Activated T-cell treated with anti-CD3 and anti-CD28 coated beads for 4 hours (primary cell): ENCODE measurements at regions not wholly inside any gene's neighbourhood (a gene's known extent, or its start where the extent isn't known, plus 50 kb on each side); places are given as distances from the start of the nearest gene placed in this dataset.
"Not testable (repeated sequence)": the region's sequence is repeated elsewhere in the genome, so short reads cannot be mapped to it uniquely, and the experiment has no call there.

Experiments used
- DNase-seq: peaks from one replicate; pipeline ENCODE4 v3.0.0-alpha.2; 2020

DNA sequence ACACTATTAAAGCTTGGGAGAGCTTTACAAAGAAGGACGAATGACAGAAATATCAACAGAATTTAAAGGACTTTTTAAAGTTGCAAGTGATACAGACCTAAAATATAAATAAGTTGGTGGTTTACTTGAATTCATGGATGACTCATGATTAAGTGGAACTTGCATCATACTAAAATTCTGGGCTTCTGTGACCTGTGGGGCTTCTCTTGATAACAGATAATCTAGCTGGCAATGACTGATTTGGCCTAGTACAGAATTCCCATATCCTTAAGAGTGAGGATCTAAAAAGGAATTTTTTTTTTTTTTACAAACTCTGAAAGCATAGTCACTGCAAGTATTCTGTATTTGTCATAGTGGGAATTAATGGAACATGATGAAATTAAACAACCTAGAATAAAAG is 543.7 kb upstream of the SGCD start:
- no peak for DNase-seq

GRCh38 chr5:155783791-155784190 is 543.2 kb upstream of the SGCD start:
- no peak for DNase-seq

- no peak for DNase-seq
Measured at GRCh38 chr5:155786108-155786507, 540.9 kb upstream of the SGCD start.

- no peak for DNase-seq
Measured at GRCh38 chr5:155792873-155793272, 534.1 kb upstream of the SGCD start.

DNA sequence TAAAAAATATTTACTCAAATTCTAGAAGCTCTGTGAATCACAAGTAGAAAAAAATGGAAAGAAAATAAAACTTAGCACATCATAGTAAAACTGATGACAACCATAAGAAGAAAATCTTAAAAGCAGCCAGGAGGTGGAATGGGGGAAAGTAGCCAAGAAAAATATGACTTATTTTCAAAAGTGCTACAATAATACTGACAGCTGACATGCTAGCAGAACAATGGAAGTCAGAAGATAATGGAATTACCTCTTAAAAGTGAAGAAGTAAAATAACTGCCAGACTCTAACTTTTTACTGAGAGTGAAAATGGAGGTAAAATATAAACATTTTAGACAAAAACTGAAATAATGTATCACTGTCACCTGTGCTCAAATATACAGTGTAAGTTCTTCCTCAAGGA is 532.2 kb upstream of the SGCD start:
- DNase-seq = no peak

DNA sequence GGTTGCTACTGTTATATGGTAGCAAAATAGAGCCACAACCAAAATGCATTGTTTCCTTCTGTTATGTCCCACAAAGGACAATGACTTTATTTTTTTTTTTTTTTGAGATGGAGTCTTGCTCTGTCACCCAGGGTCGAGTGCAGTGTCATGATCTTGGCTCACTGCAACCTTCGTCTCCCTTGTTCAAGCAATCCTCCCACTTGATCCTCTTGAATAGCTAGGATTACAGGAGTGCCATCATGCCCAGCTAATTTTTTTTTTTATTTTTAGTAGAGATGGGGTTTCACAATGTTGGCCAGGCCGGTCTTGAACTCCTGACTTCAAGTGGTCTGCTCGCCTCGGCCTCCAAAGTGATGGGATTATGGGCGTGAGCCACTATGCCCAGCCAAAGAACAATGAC is 527.7 kb upstream of the SGCD start:
- no peak for DNase-seq

DNA sequence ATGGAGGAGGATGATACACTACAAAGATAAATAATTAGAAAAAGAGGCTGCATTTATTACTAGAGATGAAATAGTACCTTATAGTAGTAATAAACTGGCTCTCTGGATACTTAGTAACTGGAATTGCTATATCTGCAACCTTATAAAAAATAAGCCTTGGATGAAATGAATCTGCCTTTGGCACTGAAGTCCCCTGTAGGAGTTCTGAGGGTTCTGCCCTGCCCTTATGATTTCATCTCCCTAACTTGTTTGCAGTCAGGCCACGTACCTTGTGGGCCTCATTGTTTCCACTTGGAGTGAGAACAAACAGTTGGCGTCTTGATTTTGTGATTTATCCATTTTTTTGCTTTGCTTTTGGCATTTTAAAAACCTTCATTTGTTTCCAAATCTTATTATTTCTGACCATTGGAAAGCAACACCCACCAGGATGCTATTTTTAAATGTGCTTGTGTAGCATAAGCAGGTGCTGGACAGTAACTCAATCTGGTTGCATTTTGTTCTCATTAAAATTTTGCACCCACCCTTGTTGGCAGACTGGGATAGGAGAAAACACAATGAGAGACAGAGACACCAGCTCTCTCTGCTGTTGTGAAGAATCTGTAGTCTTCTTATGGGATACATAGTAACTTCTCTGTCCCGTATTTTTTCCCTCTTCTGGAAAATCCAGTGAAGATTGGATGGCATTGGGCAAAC is 518.9 kb upstream of the SGCD start:
- DNase-seq = no peak

DNA sequence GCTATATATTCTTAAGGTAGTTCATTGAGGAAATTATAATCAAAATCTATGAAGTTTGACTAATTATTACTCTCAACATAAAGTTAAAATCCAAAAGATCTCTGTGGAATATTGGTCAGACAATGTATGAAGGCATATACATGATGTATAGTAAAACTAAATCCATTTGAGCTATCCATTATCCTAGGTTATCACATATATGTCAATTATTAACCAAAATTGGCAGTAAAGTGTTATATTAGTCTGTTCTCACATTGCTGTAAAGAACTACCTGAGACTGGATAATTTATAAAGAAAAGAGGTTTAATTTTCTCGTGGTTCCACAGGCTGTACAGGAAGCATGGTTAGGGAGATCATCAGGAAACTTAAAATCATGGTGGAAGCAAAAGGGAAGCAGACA is 511.7 kb upstream of the SGCD start:
- no peak for DNase-seq

- no peak for DNase-seq
Measured at GRCh38 chr5:155822177-155822576, 504.8 kb upstream of the SGCD start.

DNA sequence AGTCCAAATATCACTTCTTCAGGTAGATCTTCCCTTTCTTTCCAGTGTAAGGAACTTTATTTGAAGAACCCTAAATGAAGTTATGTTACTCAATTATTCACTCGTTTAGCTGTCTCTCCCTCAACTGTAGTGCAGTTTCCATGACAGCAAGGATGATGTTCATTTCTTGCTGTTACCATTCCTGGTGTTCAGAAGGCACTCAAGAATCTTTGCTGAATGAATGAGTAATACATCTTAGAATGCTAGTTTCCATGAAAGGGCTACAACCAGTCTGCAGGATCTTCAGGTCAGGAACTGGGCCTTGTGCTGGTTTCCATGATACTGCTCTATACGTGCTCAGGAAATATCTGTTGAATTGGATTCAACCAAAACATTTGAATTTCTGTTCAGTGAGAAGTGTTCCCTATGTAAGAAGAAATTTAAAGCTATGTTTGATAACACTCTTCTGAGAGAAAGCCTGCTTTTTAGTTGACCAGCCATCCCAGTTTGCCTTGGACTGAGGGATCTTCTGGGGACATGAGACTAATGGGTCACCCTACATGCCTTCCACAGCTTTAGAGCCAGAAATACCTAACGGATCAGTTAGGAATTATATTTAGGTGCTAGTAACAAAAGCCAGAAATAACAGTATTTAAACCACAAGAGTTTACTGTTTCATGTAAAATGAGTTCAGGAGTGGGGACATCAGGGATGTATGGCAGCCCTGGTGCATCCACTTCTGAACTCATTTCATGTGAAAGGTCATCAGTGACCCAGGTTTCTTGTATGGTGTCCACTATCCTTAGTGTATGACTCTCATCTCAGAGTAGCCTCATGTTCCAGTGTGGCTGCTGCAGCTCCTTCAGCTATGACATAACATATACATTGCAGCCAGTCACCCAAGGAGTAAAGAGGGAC is 500.1 kb upstream of the SGCD start:
- no peak for DNase-seq

DNA sequence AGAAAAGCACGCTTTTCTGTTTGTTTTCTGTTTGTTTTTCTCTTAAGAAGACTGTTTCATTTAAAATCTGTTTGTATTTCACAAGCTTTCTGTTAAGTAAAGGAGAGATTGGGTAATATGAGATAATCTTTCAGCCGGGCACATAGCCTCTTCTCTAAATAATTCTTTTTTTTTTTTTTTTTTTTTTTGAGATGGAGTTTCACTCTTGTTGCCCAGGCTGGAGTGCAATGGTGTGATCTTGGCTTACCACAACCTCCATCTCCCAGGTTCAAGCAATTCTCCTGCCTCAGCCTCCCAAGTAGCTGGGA is 499.5 kb upstream of the SGCD start:
- DNase-seq = not testable (repeated sequence)

DNA sequence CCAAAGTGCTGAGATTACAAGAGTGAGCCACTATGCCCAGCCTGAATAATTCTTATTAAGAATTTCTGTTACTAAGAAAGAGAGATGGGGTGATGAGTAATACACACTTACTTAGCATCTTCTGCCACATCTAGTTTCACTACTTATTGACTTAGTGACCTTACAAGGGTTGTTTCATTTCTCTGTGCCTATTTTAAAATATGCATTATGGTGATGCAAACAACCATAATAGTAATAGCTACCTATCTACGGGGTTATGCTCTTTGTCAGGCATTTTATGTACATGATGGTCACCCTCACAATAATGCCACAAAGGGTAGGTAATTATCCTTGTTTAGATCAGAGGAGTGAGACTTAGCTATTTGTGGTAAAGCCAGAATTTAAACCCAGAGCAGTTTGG is 499.0 kb upstream of the SGCD start:
- no peak for DNase-seq

DNA sequence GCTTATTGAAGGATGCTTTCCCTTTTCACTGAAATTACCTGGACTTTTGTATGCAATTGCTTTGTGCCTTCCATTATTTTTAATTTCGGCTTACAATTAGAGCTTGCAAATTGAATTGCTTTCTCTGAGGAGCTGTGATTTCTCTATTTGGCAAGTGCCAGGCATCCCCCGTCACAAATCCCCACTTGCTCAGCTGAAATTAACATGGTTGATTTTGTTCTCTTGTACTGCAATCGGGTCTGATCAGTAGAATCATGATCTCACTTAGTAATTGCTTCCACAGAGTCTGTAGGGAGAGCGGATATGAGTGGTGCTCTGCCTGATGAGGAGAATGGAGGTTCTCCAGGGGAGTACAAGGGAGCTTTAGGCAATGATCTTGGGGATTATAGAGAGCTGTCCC is 495.5 kb upstream of the SGCD start:
- DNase-seq = no peak

DNA sequence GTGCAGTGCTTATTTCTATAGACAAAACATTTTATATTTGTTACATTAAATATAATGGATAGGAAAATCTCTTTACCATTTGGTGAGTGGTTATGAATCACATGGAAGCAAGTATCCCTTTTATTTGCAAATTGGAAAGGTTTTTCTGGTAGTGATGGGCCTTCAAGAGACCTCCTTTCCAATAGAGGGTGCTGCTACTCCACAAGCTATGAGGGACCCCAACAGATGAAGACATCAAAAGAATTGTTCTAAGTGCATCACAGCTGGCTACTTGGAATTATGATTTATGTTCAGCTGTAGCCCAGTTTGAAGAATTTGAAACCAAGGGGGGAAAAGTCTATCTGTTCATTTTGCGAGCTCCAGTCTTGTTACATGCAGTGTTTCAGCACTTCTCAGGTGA is 493.7 kb upstream of the SGCD start:
- DNase-seq = no peak

DNA sequence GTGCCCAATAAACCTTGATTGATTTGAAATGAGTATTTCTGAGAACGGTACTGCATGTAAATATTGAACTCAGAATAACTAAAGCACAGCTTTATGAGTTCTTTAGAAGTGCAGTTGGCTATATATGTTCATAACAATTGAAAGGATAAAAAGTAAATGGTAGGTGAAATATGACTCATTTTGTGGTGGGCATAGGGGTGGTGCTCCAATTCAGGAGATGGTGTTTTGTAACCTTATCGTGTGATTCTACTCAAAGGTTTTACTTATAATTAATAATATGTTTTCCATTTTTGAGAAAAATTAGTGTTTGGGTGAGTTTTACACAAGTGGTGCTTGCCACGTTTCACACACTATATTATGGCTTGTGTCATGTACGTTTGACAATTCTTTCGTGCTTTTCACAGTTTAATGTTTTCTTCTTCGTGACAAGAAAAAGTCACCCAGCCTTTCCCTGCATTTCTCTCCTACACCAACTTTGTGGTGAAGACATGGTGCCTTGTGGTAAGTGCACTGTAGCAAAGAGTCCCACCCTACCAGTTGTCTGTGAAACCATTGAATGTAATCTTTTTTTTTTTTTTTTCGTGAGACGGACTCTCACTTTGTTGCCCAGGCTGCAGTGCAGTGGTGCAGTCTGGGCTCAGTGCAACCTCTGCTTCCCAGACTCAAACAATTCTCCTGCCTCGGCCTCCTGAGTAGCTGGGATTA is 492.5 kb upstream of the SGCD start:
- DNase-seq = no peak

- no peak for DNase-seq
Measured at GRCh38 chr5:155836089-155836803, 490.7 kb upstream of the SGCD start.

GRCh38 chr5:155838394-155838793 is 488.6 kb upstream of the SGCD start:
- DNase-seq = no peak

DNA sequence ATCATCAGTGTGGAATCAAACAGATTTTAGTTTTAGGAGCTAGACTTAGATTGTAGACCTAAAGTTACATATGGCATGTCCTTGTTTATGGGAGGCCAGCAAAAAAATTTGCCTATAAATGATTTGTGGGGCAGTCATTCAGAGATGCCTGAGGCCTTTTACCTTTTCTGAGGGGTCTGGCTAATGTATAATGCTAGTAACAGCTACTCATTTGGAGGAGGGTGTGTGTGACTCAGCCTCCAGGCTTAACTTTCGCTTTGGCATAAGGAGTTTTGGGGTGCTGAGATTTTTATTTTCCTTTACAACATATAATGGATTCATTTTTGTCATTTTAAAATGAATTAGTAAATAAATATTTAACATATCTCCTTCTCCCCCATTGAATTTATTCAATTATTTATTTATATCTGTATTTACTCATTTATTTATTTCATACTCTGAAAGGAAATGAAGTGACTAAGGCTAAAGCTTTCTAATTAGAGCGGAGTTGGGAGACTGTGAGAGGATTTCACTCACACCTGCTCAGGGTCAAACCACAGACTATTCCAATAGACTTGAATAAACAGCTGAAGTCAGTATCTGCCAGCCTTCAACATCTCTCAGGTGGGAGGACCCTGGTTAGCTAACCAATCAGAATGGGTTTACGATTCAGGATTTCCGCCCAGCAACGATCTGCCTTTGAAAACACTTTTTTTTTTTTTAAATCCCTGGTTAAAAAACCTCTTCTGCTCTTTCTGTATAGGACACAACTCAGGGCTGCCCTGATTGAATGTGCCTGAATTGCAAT is 487.5 kb upstream of the SGCD start:
- no peak for DNase-seq

DNA sequence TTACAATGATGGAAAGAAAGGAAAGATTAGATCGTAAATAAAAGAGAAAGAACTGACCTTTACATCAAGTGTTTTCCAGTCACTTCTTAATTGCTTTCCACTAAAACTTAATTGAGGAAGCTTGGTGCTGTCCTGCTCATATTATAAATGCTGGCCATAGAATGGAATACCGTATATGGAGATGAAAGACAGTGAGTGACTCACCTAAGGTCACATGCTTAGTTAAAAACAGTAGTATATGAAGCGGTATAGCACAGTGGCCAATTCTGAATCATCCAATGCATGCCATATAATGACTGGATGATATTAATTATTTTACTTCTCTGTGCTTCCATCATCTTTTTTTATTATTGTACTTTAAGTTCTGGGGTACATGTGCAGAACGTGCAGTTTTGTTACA is 482.4 kb upstream of the SGCD start:
- no peak for DNase-seq

GRCh38 chr5:155850370-155850769 is 476.6 kb upstream of the SGCD start:
- DNase-seq = no peak

- no peak for DNase-seq
Measured at GRCh38 chr5:155866971-155867370, 460.0 kb upstream of the SGCD start.

DNA sequence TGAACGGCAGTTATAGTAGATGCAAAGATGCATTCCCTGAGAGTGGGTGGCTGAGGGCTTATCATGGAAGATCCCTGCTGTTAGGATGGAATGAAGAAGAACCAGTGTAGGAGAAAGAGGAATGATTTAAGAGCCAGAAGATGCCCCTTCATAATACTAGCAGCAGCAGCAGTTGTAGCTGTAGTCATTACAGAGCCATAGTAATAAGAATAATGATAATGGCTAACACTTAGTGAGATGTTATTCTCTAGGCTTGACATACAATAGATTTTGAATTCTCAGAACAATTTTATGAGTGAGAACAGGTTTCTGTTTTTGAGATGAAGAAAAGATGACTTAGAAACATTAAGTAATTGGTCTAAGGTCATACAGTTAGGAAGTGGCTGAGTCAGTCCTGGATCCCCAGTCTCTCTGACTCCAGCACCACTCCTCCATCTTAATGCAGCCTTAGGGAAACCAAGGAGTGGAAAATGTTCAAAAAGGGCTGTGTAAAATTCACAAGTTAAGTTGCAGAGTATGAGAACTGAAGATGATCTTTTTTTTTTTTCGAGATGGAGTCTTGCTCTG is 459.4 kb upstream of the SGCD start:
- DNase-seq = no peak
